ENCODE measurements at regions not wholly inside any gene's neighbourhood (a gene's known extent, or its start where the extent isn't known, plus 50 kb on each side); places are given as distances from the start of the nearest gene placed in this dataset.

DNA sequence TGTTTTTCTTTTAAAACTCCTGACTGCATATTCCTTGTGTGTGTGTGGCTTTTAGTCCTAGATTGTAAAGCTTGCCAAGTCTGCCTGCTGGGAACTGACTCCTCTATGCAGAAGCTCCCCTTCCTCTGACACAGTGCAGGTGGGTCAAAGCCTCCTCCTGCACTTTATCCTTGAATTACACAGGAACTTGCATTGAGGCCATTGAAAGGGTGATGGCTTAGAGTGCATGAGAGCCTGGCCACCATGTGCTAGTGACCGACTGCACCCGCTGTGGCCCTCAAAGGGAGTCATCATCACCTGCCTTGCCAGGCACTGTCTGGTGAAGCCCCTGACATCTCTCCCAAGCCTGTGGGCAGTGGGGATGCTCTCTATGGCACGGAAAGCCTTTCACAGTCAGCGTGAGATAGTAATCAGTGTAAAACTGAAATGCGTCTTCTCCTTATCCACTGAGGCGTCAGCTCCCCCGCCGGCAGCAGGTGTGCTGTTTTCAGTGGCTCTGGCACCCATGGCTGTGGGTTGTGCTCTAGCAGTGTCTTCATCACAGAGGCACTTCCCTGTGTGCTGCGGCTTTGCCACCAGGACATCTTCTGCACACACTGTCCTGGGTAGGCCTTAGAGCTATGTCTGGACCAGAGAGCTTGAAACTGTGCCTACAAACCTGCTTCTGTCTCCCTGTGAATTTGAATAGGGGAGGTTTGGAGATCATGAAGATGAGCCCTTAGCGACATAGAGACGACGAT, 87.9 kb downstream of the THBS2 start:
- TF ChIP-seq, protein P1, sequence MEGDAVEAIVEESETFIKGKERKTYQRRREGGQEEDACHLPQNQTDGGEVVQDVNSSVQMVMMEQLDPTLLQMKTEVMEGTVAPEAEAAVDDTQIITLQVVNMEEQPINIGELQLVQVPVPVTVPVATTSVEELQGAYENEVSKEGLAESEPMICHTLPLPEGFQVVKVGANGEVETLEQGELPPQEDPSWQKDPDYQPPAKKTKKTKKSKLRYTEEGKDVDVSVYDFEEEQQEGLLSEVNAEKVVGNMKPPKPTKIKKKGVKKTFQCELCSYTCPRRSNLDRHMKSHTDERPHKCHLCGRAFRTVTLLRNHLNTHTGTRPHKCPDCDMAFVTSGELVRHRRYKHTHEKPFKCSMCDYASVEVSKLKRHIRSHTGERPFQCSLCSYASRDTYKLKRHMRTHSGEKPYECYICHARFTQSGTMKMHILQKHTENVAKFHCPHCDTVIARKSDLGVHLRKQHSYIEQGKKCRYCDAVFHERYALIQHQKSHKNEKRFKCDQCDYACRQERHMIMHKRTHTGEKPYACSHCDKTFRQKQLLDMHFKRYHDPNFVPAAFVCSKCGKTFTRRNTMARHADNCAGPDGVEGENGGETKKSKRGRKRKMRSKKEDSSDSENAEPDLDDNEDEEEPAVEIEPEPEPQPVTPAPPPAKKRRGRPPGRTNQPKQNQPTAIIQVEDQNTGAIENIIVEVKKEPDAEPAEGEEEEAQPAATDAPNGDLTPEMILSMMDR (IDR thresholded peaks at IDR 0.05; ENCODE audit: control insufficient read depth, extremely low read depth, insufficient read depth), result no peak

DNA sequence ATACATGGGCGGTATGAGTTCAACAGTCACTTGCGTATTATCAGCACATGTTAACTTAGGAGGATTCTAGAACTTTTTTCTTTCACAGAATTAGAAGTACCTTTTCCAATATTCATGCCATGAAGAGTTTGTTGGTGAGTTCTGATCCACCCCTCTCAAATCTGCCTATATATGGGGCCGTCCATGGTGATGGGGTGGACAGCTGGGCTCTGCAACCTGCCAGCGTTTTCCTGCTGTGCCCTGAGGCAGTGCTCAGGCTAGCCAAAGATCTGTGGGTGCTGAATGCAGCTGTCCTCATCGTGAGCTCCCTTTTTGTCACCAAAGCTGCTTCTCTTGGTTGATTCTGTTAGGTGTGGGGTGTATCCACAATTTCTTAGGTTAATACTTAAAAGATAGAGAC, 88.7 kb downstream of the THBS2 start:
- TF ChIP-seq, protein P1 (IDR thresholded peaks at IDR 0.05; ENCODE audit: control insufficient read depth, extremely low read depth, insufficient read depth), result no peak
- no peak for DNase-seq (ENCODE audit: low read depth)
- no peak overlapping the region for H3K4me3 ChIP-seq (ENCODE audit: low read depth, low read length)

More for the DNA sequence above, 87.9 kb downstream of the THBS2 start:
- H3K4me3 ChIP-seq (ENCODE audit: low read depth, low read length), result no peak overlapping the region
- no peak for DNase-seq (ENCODE audit: low read depth)

GRCh38 chr6:169164451-169164850, 89.2 kb downstream of the THBS2 start:
- DNase-seq (ENCODE audit: low read depth), result no peak
- H3K4me3 ChIP-seq (ENCODE audit: low read depth, low read length), result no peak overlapping the region
- TF ChIP-seq, protein P1 (IDR thresholded peaks at IDR 0.05; ENCODE audit: control insufficient read depth, extremely low read depth, insufficient read depth), result no peak

- no peak for DNase-seq (ENCODE audit: low read depth)
- H3K4me3 ChIP-seq (ENCODE audit: low read depth, low read length), result no peak overlapping the region
- TF ChIP-seq, protein P1 (IDR thresholded peaks at IDR 0.05; ENCODE audit: control insufficient read depth, extremely low read depth, insufficient read depth), result no peak
These were observed 90.2 kb downstream of the THBS2 start for GRCh38 chr6:169163411-169163901.

GRCh38 chr6:169162752-169163407, 90.8 kb downstream of the THBS2 start:
- TF ChIP-seq, protein P1 (IDR thresholded peaks at IDR 0.05; ENCODE audit: control insufficient read depth, extremely low read depth, insufficient read depth), result no peak
- H3K4me3 ChIP-seq (ENCODE audit: low read depth, low read length), result no peak overlapping the region
- DNase-seq (ENCODE audit: low read depth), result no peak

GRCh38 chr6:169162249-169162648, 91.4 kb downstream of the THBS2 start:
- DNase-seq (ENCODE audit: low read depth), result no peak
- TF ChIP-seq, protein P1 (IDR thresholded peaks at IDR 0.05; ENCODE audit: control insufficient read depth, extremely low read depth, insufficient read depth), result no peak
- H3K4me3 ChIP-seq (ENCODE audit: low read depth, low read length), result no peak overlapping the region

All from LNCaP clone FGC (cell line).